DMS 273 treated with DMSO at 0.1 percent for 48 hours (cell line): ENCODE measurements at regions not wholly inside any gene's neighbourhood (a gene's known extent, or its start where the extent isn't known, plus 50 kb on each side); places are given as distances from the start of the nearest gene placed in this dataset.

Experiments used
- DNase-seq: peaks from one replicate; lab custom pipeline; 2025; lab: John Stamatoyannopoulos, UW

DNA sequence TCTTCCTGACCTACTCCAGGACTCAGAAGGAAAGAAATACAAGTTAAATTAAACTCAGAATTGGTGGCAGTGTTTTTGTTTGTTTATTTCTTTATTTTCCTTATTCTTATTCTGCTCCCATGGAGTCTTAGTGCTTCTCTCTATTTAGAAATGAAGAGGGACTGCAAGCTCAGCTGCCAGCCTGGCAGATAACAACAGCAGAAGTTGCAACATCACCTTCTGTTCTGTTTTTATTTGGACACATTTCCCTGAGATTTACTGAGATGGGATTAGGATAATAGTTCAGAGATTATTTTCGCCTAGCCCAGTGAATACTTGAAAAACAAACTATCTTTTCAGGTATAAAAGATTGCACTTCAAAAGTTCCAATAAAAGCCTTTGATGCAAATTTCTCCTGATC lies 70.4 kb upstream of the DTNA start:
- no peak for DNase-seq

DNA sequence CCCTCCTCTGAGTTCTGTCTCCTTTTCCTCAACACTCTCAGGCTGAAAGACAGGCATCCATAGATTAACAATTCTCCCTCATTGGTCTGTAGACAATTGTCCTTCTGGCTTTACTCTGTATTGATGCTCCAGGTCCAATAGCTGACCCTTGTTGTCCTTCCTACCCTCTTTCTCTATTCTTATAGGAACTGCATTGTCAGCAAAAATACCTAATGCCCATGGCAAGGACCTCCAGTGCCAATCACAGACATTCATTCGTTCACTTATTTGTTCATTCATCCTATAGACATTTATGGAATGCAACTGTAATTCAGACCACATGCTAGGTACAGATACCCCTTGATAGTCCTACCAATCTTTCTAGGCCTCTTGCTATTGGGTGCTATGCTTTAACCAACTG lies 69.8 kb upstream of the DTNA start:
- DNase-seq, result no peak

DNA sequence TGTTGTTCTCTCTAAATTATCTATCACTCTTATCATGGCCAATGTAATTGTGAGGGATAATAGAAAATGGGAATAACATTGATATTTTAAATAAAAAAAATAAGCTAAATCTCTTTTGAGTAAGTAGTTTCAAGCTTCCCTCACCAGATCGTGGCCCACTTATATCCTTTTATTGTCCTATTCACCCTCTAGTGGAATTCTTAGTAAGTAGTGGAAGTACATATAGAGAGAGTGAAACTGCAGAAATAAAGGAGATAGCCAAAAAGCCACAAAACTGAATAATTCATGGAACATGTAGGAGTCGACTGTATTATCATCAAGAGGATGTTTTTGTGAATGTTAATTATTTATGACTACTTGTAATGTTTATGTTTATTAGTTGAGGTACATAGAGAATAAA lies 66.1 kb upstream of the DTNA start:
- no peak for DNase-seq

DNA sequence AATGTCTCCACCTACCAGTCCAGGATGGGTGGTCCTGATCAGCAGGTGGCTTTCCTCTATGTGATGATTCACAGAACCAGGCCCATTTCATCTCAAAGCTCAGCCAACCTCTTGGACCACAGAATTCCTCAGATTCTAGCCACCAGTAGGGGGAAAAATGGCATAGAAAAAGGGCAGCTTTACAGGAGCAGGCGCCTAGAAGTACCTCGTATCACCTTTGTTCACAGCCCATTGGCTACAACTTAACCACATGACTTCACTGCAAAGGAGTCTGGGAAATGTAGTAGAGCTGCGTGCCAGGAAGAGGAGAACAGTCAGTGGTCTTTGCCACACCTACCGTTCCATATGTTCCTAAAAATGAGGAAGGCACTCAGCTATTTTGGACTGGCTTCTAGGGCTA lies 62.8 kb upstream of the DTNA start:
- DNase-seq, result no peak

GRCh38 chr18:34648269-34648985 lies 61.7 kb upstream of the DTNA start:
- DNase-seq, result no peak

GRCh38 chr18:34649080-34649479 lies 61.0 kb upstream of the DTNA start:
- no peak for DNase-seq

- no peak for DNase-seq
Observed at GRCh38 chr18:34650121-34650545, 60.0 kb upstream of the DTNA start.

GRCh38 chr18:34651586-34652369 lies 58.3 kb upstream of the DTNA start:
- no peak for DNase-seq

DNA sequence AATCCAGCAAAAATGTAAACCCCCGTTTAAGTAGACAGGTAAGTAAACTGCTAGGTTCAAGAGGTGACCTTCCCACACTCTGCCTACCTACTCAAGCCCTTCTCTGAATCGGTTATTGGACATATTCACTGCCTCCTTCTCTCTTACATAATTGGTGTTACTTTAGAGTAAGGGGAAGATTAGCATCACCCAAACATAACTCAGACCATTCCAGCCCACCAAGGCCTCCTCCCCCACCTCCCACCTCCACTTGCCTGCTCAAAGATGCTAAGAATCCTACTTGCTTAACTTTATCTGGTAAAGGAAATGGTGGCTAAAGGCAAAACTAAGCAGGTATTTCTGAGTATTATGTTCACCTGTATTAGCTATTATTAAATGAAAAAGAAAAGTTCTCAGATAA lies 55.0 kb upstream of the DTNA start:
- no peak for DNase-seq

DNA sequence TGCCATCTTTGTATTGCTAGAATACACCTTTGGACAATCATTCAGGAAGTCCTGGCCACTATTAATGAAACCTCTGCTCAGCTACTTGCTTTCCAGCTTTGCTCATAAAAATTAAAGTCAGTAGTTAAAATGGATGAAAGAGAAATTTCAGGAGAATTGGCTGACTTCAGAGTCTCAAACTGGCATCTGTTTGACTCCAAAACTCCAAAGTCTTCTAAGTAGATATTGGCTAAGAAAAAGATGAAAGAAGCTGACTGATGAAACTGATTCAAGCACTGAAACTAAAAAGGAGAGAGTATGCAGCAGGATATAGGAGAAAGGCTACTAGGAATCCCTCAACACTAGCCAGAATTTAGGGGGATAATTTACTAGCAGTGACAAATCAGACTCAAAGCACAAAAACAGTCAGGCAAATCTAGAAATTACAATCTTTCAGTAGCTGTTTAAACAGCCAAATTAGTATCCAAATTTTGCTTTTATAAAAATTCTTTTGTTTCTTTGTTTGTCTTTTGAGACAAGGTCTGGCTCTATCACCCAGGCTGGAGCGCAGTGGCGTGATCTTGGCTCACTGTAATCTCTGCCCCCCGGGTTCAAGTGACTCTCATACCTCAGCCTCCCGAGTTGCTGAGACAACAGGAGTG lies 52.1 kb upstream of the DTNA start:
- no peak for DNase-seq

- no peak for DNase-seq
Observed at GRCh38 chr18:34659579-34660517, 50.2 kb upstream of the DTNA start.
